GM21390 (cell line): ENCODE measurements at regions not wholly inside any gene's neighbourhood (a gene's known extent, or its start where the extent isn't known, plus 50 kb on each side); places are given as distances from the start of the nearest gene placed in this dataset.
"Not testable (repeated sequence)": the region's sequence is repeated elsewhere in the genome, so short reads cannot be mapped to it uniquely, and the experiment has no call there.

Experiments
- ATAC-seq: cut with Tn5 transposase; IDR thresholded peaks from one replicate; pipeline ENCODE4 v1.9.1; 2021; ENCODE audit not compliant: unreplicated experiment

DNA sequence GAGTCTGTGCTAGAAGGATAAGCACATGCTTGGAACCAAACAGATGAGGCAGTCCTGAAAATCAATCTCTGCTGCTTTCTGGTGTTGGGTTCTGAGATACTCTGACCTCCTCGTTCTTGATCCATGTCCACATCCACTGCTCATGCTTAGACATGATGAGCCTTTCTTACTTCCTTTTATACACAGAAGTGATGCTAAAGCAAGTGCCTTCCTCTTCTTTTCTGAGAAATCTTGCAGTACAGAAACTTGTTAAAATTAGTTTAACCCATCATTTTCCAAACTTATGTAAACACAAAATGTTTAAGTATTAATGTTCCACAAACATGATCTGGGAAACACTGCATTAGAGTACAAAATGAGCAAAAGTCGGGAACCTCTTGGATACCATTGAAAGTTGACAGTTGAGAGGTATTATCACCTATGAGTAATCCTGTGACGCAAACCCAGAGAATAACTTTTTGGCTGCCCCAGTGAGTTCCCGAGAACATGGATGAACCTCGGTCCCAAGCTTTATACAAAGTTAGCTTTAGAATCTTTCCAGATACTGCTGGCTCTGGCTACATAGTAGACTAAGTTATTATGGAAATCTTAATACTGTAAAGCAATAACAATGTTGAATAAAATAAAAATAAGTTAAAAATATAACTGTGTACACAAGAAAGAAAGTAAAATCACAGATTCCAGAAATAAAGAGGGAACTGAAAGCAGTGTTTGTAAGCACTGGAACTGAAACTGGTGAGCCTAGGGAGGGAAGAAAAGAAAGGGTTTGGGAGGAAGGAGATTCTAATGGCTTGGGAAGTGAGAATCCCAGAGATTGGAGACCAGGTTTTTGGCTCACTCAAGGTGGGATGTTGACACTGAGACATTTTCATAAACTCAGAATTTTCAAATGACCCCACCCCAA is 429.3 kb upstream of the RUNX1 start:
- ATAC-seq, result no peak

DNA sequence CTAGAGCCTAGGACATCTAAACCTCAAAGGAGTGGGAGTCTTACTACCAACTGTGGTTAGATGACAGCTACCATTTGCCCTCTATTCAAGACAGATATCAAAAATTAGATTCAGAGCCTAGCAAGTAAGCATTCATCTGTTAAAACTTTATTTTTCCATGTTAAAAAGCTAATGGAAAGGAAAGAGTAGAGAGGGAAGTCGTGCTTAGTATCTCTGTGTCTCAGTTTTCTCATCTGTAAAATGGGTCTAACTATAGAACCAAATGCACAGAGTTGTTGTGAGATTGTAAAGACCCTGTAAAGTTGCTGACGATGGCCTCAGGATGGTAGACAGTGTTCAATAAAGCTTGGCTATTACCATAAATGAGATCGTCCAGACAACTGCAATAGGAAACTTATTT is 428.5 kb upstream of the RUNX1 start:
- ATAC-seq, result no peak

DNA sequence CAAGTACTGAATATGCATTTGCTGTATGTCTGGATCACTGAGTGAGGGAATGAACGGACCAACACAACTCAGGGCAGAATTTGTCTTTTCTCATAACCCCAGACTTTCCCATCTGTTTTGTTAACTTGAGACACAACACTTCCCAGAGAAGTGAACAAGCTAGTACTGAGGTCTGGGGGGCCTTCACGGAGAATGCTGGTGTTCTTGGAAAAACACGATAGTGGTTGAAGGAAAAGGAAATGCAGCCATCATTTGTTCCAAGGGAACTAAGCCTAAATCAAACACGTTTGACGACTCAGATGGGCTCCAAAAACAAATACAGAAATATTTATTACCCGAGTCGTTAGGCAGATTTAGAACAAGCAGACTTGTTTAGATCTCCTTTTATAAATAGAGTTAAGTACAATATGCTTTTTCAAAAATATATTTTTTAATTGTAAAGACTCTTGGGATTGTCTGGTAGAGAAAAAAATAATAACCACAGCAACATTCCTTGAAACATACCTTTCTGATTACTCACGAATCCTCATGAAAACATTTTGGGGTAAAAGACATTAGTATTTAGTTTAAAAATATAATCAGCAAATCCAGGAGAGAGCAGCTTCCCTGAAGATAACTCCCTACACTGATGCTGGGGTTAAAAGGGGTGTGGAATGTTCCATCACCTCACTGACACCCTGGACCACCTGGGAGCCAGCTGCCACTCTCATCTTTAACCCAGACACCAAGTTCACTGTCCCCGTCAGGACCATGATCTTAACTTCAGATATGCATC is 427.7 kb upstream of the RUNX1 start:
- no peak for ATAC-seq

DNA sequence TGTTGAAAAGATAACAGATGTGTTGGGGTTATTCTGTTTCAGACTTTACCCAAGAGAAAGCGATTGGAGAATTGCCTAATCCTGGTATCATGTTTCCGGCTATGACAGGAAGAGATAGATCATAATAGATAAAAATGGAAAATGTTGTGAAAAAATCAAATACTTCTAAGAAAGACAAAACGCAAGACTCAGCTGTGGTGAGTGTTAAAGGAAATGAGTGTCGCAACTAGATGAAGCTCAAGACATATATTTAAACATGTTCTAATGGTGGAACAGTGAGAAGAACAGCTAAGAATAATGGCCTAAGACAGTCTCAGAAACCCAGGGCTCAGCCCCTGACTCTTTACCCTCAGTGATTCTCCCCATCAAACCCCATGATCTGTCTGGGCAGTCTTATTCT is 426.7 kb upstream of the RUNX1 start:
- no peak for ATAC-seq

DNA sequence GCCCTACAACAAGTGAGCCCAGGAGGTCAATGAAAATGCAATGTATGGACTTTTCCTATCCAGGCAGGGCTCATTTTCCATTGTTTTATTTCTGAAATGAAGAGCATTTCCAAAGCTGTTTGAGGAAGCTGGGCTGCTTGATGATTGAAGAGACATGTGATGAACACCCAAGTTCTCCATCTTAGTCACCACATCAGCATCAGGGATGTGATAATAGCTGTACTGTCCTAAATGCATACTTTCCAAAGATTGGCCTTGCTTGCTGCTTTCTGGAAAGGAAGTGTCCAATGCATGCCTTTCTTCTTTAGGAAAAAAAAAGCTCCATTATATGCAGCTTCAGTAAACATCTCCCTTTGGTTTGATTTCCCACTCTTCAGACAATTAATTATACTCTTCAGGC is 425.9 kb upstream of the RUNX1 start:
- no peak for ATAC-seq

DNA sequence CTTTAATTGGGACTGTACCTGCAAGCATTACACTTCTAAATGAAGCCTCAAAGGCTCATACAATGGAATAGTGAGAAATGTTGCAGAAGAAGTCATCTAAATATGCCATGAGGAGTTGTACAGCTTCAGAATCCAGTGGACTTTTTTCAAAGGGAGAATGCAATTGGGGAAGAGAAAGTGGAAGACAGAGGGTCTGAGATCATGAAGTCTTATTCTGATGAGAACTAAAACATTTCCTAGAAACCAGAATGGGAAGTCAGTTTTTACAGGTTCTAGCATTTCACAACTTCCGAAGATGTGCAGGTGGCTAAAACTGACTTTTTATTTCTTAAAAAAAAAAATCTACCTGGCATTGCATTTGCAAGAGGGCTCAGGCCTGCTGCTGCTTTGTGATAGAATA is 424.4 kb upstream of the RUNX1 start:
- ATAC-seq, result no peak

DNA sequence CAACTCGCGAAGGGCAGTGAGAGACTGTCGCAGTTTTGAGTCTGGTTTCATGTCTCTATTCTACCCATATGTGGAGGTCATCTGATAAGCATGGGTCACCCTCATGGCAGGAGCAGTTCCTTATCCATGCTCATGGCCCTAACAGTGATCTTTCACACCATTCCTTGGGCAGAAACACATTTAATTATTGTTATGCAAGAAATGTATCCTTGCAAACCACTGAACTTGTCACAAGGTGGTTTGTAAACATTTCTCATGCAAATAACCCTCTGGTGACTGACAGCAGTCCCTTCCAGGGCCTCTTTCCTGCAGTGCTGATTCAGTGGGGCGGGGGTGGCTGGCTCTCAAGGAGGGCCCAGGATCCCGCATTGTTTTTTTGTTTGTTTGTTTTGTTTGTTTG is 421.4 kb upstream of the RUNX1 start:
- no peak for ATAC-seq

DNA sequence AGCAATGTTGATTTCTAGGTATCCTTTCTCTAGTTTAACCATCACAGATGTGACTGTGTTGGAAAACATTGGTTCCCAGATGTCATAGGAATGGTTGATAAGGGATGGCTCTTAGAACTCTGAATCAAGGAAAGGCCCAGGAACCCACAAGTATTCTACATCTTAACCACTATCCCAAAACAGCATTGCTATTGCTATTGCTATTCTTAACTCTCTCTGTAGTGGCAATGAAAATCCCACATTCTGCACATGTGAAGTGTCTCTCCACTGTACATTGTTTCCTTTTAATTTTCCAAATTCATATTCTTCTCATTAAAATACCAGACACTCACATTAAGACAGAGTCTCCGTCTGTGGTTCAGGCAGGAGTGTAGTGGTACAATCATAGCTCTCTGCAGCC is 420.4 kb upstream of the RUNX1 start:
- ATAC-seq, result no peak

DNA sequence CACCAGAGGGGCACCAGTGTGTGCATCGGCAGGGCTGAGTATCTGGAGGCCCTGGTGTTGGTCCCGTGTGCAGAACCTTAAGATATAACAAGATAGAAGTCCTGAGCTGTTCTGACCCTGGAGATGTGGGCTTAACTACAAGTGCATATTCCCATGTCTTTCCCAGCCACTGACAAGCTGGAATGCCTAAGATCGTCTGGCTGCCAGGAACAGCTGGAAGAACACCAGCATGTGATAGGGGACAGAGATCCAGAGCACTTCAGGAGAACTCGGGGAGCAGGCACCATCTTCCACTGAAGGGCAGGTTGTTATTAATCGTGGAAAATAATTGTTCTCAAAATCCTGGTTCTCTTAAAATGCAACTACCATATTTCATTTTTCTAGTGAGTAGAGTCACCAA is 419.9 kb upstream of the RUNX1 start:
- no peak for ATAC-seq

DNA sequence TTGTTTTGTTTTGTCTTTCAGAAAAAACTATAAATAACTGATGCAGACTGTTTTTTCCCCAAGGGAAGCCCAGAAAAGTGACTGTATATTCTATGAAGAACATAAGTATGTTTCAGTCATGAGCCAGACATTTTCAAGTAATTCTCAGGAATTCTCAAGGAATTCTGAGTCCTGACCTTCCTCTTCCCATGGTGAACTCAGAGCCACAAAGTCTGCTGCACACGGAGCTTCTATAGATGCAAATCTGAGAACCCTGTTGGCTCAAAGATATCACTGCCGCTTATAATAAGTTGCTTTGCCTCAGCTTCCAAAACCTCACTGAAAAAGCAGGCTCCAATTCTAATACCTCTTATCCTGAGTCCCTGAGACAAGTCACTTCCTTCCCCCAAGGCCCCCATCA is 418.5 kb upstream of the RUNX1 start:
- ATAC-seq, result no peak

DNA sequence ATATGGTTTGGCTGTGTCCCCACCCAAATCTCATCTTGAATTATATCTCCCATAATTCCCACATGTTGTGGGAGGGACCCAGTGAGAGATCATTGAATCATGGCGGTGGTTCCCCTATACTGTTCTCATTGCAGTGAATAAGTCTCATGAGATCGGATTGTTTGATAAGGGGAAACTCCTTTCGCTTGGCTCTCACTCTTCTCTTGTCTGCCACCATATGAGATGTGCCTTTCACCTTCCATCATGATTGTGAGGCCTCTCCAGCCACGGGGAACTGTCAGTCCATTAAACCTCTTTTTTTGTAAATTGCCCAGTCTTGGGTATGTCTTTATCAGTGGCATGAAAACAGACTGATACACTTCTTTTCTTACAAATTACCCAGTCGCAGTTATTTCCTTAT is 417.6 kb upstream of the RUNX1 start:
- not testable (repeated sequence) for ATAC-seq

DNA sequence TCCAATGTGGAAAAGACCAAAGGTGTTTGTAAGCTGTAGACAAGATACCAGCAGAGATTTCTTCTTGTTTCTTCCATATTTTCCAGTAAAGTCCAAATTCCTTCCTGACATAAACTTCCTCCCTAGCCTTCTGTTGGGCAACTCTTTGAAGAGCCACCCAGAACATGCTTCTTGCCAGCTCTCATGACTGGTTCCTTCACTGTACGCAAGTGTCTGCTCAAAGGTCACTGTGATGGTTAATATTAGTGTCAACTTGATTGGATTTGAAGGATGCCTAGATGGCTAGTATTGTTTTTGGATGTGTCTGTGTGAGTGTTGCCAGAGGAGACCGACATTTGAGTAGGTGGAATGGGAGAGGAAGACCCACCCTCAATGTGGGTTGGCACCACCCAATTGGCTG is 416.6 kb upstream of the RUNX1 start:
- no peak for ATAC-seq

DNA sequence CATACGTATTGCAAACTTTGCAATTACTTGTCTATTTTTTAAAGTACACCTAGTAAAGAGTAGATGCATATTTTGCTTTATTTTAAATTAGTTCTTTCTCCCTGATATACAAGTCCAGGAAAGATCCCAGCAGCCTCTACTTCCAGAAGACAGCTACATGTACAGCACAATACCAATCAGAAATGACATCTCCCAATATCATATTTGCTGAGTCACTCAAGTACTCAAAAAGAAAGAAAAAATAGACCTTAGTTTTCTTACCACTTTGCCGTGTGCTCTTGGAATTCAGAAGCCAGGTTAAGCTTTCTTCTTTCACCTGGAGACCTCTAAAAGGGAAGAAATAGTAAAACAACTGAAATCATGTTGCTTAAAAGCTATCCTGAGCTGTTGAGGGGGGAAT is 412.6 kb upstream of the RUNX1 start:
- ATAC-seq, result no peak

DNA sequence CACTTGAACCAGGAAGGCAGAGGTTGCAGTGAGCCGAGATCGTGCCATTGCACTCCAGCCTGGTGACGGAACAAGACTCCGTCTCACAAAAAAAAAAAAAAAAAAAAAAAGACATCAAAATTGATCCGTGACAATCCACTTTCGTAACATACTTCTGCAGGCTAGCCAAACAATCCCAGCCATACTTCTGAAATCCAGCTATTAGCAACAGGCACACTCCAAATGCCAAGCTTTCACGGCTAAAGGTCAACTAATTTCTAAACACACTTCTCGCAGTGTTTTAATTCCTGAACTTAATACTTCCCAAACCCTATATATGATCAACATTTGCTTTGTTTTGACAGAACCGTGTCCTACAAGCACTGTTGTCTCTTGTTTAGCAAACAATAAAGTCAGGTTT is 411.3 kb upstream of the RUNX1 start:
- no peak for ATAC-seq

DNA sequence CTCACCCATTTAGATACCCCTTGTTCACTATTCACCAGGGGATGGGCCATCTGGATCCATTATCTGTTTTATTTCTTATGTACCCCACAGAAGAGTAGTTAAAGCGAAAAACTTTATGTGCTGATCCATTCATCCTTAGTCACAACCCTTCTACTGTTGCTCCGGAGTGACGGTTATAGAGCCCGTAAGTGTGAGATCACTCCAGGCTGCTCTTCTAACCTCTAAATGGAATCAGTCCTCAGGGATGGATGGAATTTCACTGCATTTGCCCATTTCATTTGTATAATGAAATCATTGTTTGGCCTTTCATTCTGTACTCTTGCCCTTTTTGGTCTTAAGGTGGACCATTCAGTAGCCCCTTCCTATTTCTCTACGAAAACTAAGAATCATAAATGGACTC is 409.3 kb upstream of the RUNX1 start:
- no peak for ATAC-seq

DNA sequence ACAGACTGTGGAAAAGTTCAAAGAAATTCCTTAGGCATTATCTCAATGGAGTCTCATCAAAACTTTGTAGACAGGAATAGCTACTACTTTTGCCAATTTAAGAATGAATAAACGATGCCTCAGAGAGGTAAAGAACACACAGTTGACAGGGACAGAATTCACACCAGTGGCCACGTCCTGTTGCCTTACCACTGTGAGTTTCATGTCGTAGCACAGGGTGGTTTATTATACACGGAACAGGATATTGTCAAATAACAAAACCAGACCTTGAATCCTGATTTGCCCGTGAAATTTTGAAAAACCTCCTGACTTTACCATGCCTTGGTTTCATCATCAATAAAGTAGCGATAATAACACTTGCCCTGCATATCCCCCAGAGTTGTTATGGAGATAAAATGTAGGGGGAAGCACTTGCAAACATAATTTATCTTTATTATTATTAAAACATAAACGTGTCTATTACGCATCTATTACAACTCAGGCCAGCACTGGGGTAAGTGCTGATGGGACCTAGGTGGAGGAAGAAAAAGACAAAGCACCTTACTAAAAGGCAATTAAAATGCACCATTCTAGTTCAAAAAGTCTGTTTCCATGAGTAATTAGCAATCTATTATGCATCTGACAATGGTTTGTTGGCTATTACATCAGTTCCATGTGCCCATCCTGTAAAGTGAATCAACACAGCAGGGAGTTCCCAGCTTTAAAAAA is 408.1 kb upstream of the RUNX1 start:
- no peak for ATAC-seq

DNA sequence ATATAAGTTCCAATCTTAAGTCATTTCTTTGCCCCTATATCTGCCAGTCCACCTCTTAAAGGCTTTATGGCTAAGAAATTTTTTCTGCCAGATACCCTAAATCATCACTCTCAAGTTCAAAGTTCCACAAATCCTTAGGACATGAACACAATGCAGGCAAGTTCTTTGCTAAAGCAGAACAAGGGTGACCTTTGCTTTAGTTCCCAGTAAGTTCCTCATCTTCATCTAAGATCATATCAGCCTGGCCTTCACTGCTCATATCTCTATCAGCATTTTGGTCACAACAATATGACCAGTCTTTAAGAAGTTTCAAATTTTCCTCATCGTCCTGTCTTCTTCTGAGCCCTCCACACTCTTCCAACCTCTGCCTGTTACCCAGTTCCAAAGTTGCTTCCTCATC is 402.2 kb upstream of the RUNX1 start:
- ATAC-seq, result no peak

DNA sequence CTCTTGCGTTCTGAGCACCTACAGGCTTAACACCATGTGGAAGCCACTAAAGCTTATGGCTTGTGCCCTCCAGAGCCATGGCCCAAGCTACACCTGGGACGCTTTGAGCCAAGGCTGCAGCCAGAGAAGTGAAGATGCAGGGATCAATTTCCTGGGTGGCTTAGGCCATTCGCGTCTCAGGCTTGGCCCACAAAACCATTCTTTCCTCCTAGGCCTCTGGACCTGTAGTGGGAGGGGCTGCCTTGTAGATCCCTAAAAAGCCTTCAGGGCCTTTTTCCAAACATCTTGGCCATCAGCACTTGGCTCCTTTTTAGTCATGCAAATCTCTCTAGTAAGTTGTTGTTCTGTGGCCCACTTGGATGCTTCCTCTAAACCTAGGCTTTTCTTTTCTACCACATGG is 401.7 kb upstream of the RUNX1 start:
- no peak for ATAC-seq

DNA sequence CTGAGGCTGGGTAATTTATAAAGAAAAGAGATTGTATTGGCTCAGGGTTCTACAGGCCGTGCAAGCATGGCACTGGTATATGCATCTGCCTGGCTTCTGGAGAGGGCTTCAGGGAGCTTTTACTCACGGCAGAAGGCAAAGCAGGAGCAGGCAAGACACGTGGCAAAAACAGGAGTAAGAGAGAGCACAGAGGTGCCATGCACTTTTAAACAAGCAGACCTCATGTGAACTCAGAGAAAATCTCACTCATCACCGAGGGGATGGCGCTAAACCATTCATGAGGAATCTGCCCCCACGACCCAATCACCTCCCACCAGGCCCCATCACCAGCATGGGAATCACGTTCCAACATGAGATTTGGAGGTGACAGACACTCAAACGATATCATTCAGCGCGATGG is 400.7 kb upstream of the RUNX1 start:
- no peak for ATAC-seq

DNA sequence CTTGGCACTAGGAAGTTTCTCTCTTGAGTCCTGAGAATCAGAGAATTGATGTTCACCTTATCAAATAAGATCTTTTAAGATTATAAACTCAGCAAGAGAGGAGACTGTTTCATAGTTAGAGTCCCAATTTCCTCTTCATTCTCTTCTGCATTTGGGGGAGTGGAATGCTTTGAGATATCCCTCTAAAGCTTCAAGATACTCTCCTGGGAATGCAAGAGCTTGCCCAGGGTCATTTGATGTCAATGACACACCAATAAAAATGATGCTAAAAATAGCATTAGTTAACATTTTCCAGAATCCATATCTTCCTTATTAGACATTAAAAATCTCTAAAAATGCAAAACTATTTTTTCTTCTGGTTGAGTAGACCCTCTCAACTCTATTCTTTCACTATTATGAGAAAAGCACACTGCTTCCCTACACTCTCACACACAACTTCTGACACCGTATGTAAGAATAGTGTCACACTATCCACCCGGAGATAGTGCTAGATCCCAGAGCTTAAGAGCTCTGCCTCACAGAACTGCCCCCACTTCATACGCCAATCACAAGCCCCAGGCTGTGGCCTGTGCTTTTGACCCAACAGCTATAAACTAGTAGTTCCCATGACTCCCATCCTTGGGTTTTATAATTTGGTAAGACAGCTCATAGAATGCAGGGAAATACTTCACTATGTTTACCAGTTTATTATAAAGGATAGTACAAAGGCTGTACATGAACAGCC is 399.9 kb upstream of the RUNX1 start:
- ATAC-seq, result no peak

DNA sequence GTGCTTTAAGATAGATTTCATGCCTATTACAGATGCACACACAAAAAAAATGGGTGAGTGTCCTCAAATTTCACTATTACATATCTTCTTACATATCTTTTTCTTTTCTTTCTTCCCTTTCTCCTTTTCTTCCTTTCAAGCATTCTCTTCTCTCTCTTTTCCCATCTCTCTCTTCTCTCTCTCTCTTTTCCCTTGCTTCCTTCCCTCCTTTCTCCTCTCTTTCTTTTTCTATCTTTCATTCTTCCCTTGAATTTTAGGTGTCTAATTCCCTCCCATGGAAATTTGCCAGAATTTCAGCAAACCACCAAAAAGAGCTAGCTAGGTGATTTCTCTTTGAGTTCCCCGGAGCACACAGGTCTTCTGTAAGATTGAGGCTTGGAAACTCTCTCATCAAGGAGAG is 395.3 kb upstream of the RUNX1 start:
- ATAC-seq, result no peak
